ENCODE measurements at regions not wholly inside any gene's neighbourhood (a gene's known extent, or its start where the extent isn't known, plus 50 kb on each side); places are given as distances from the start of the nearest gene placed in this dataset.

GRCh38 chr2:212665948-212666347 lies 127.3 kb upstream of the ERBB4 start:
- H4K20me1 ChIP-seq (ENCODE audit: insufficient read depth, low read length, poor library complexity, severe bottlenecking), result no peaks in the 10 kb centered on the region
- no peak overlapping the region for H3K4me2 ChIP-seq (ENCODE audit: low read depth, low read length, poor library complexity, severe bottlenecking)
- no peak overlapping the region for H3K4me3 ChIP-seq (ENCODE audit: low read length, poor library complexity, severe bottlenecking)
- H3K27me3 ChIP-seq (ENCODE audit: insufficient read depth, low read length, poor library complexity, severe bottlenecking), result no peaks in the 10 kb centered on the region
- H3K9me2 ChIP-seq (replicated peaks; ENCODE audit: low read depth, low read length), result no peaks in the 10 kb centered on the region
- no peaks in the 10 kb centered on the region for H3F3A ChIP-seq (ENCODE audit: low read depth)
- H3K9me3 ChIP-seq (ENCODE audit: insufficient read depth, low read depth, low read length), result no peaks in the 10 kb centered on the region
- H3K36me3 ChIP-seq (ENCODE audit: insufficient read depth, low read length), result no peaks in the 10 kb centered on the region
- H3K4me1 ChIP-seq (ENCODE audit: insufficient read depth, low read length, poor library complexity, severe bottlenecking), result no peaks in the 10 kb centered on the region
- TF ChIP-seq CTCF (conservative IDR thresholded peaks at IDR 0.05; ENCODE audit: low read length) (no peak), EZH2phosphoT487 (IDR thresholded peaks at IDR 0.05; ENCODE audit: borderline replicate concordance) (no peak)
- H3K79me2 ChIP-seq (ENCODE audit: insufficient read depth, low read length), result no peaks in the 10 kb centered on the region
- H3K9ac ChIP-seq (ENCODE audit: low read depth, low read length, poor library complexity, severe bottlenecking), result no peak overlapping the region
- no peak overlapping the region for H2AFZ ChIP-seq (ENCODE audit: low read length)

- H3F3A ChIP-seq (ENCODE audit: low read depth), result no peaks in the 10 kb centered on the region
- H3K4me1 ChIP-seq (ENCODE audit: insufficient read depth, low read length, poor library complexity, severe bottlenecking), result no peaks in the 10 kb centered on the region
- no peaks in the 10 kb centered on the region for H3K27me3 ChIP-seq (ENCODE audit: insufficient read depth, low read length, poor library complexity, severe bottlenecking)
- H3K4me2 ChIP-seq (ENCODE audit: low read depth, low read length, poor library complexity, severe bottlenecking), result no peak overlapping the region
- H4K20me1 ChIP-seq (ENCODE audit: insufficient read depth, low read length, poor library complexity, severe bottlenecking), result no peaks in the 10 kb centered on the region
- no peaks in the 10 kb centered on the region for H3K36me3 ChIP-seq (ENCODE audit: insufficient read depth, low read length)
- 0 out of 2 replicates have a peak, but pooled peaks cover 4% of the 10 kb centered on the region for H3K9me3 ChIP-seq (ENCODE audit: insufficient read depth, low read depth, low read length)
- no peak overlapping the region for H3K4me3 ChIP-seq (ENCODE audit: low read length, poor library complexity, severe bottlenecking)
- TF ChIP-seq EZH2phosphoT487 (IDR thresholded peaks at IDR 0.05; ENCODE audit: borderline replicate concordance), result no peak
- no peak for TF ChIP-seq CTCF (conservative IDR thresholded peaks at IDR 0.05; ENCODE audit: low read length)
- no peak overlapping the region for H3K9ac ChIP-seq (ENCODE audit: low read depth, low read length, poor library complexity, severe bottlenecking)
- H3K79me2 ChIP-seq (ENCODE audit: insufficient read depth, low read length), result no peaks in the 10 kb centered on the region
- no peaks in the 10 kb centered on the region for H3K9me2 ChIP-seq (replicated peaks; ENCODE audit: low read depth, low read length)
- H2AFZ ChIP-seq (ENCODE audit: low read length), result no peak overlapping the region
Measured at GRCh38 chr2:212659441-212659840, 120.8 kb upstream of the ERBB4 start.

GRCh38 chr2:212649646-212650045 lies 111.0 kb upstream of the ERBB4 start:
- Histone ChIP-seq H3K9ac (ENCODE audit: low read depth, low read length, poor library complexity, severe bottlenecking) (no peak overlapping the region), H3K9me2 (replicated peaks; ENCODE audit: low read depth, low read length) (no peaks in the 10 kb centered on the region), H3K79me2 (ENCODE audit: insufficient read depth, low read length) (no peaks in the 10 kb centered on the region), H4K20me1 (ENCODE audit: insufficient read depth, low read length, poor library complexity, severe bottlenecking) (no peaks in the 10 kb centered on the region), H3F3A (ENCODE audit: low read depth) (no peaks in the 10 kb centered on the region), H2AFZ (ENCODE audit: low read length) (no peak overlapping the region), H3K36me3 (ENCODE audit: insufficient read depth, low read length) (no peaks in the 10 kb centered on the region), H3K4me1 (ENCODE audit: insufficient read depth, low read length, poor library complexity, severe bottlenecking) (no peaks in the 10 kb centered on the region), H3K4me3 (ENCODE audit: low read length, poor library complexity, severe bottlenecking) (no peak overlapping the region), H3K4me2 (ENCODE audit: low read depth, low read length, poor library complexity, severe bottlenecking) (no peak overlapping the region), H3K9me3 (ENCODE audit: insufficient read depth, low read depth, low read length) (no peaks in the 10 kb centered on the region), H3K27me3 (ENCODE audit: insufficient read depth, low read length, poor library complexity, severe bottlenecking) (no peaks in the 10 kb centered on the region)
- no peak for TF ChIP-seq CTCF (conservative IDR thresholded peaks at IDR 0.05; ENCODE audit: low read length)
- no peak for TF ChIP-seq EZH2phosphoT487 (IDR thresholded peaks at IDR 0.05; ENCODE audit: borderline replicate concordance)
